Activated naive CD8-positive, alpha-beta T cell treated with anti-CD3 and anti-CD28 coated beads, Interleukin-2, amount 10 ng/mL, durations not matched to agents 7 days and 5 days (primary cell): ENCODE measurements at regions not wholly inside any gene's neighbourhood (a gene's known extent, or its start where the extent isn't known, plus 50 kb on each side); places are given as distances from the start of the nearest gene placed in this dataset.

Experiments
- ATAC-seq: fragments of 150-1000 bp; cut with Tn5 transposase; one replicate; pipeline ENCODE4 v1.10.0; 2021; ENCODE audit warnings: low read depth, moderate library complexity
- POLR2A ChIA-PET: fragments of 350-600 bp; sonication (Branson Sonifier 250); formaldehyde crosslinking; loops from one replicate; lab custom pipeline; 2021; ENCODE audit warnings: antibody characterized with exemption; lab: Charles Lee
- DNase-seq: peaks from one replicate; pipeline ENCODE4 v3.0.0; 2021
- H3K27ac Mint-ChIP-seq: one replicate; pipeline ENCODE4 v1.8.0; 2022; ENCODE audit warnings: mild to moderate bottlenecking, mixed read lengths
- H3K27me3 Mint-ChIP-seq: one replicate; pipeline ENCODE4 v1.8.0; 2022; ENCODE audit warnings: mild to moderate bottlenecking, moderate library complexity, mixed read lengths
- H3K36me3 Mint-ChIP-seq: one replicate; pipeline ENCODE4 v1.8.0; 2021; ENCODE audit warnings: mild to moderate bottlenecking, mixed read lengths
- H3K4me1 Mint-ChIP-seq: one replicate; pipeline ENCODE4 v1.8.0; 2021; ENCODE audit warnings: mixed read lengths
- H3K4me3 Mint-ChIP-seq: one replicate; pipeline ENCODE4 v1.8.0; 2022; ENCODE audit warnings: mild to moderate bottlenecking, moderate library complexity, mixed read lengths
- H3K9me3 Mint-ChIP-seq: one replicate; pipeline ENCODE4 v1.8.0; 2021; ENCODE audit warnings: mixed read lengths

- H3K4me3 Mint-ChIP-seq = no peak overlapping the region
- no peak for DNase-seq
- no peak overlapping the region for H3K27ac Mint-ChIP-seq
- POLR2A ChIA-PET = no interaction called here
- peaks cover 4% of the 10 kb centered on the region for H3K36me3 Mint-ChIP-seq
- ATAC-seq = no peak
- no peaks in the 10 kb centered on the region for H3K27me3 Mint-ChIP-seq
- peaks cover 28% of the 10 kb centered on the region for H3K4me1 Mint-ChIP-seq
- peaks cover 8% of the 10 kb centered on the region for H3K9me3 Mint-ChIP-seq
Measured at GRCh38 chr6:45743028-45743615, 272.5 kb downstream of the CLIC5 start.

- peaks cover 6% of the 10 kb centered on the region for H3K9me3 Mint-ChIP-seq
- POLR2A ChIA-PET = no interaction called here
- DNase-seq (no peak), ATAC-seq (no peak)
- peaks cover 4% of the 10 kb centered on the region for H3K36me3 Mint-ChIP-seq
- H3K4me3 Mint-ChIP-seq = no peak overlapping the region
- H3K27me3 Mint-ChIP-seq = no peaks in the 10 kb centered on the region
- peaks cover 33% of the 10 kb centered on the region for H3K4me1 Mint-ChIP-seq
- H3K27ac Mint-ChIP-seq = no peak overlapping the region
Measured at GRCh38 chr6:45742591-45742990, 273.1 kb downstream of the CLIC5 start.

GRCh38 chr6:45741437-45742171 lies 274.1 kb downstream of the CLIC5 start:
- Mint-ChIP-seq H3K27ac (peak overlapping the region; percentile 69), H3K36me3 (peaks cover 2% of the 10 kb centered on the region), H3K9me3 (peaks cover 2% of the 10 kb centered on the region), H3K4me3 (peak overlapping the region; percentile 23), H3K4me1 (peaks cover 40% of the 10 kb centered on the region), H3K27me3 (no peaks in the 10 kb centered on the region)
- POLR2A ChIA-PET = no interaction called here
- DNase-seq = no peak
- peak; percentile 45 for ATAC-seq

- POLR2A ChIA-PET = no interaction called here
- ATAC-seq (no peak), DNase-seq (no peak)
- Mint-ChIP-seq H3K9me3 (no peaks in the 10 kb centered on the region), H3K27me3 (no peaks in the 10 kb centered on the region), H3K4me1 (peaks cover 44% of the 10 kb centered on the region), H3K27ac (no peak overlapping the region), H3K36me3 (no peaks in the 10 kb centered on the region), H3K4me3 (no peak overlapping the region)
Measured at GRCh38 chr6:45739058-45739457, 276.6 kb downstream of the CLIC5 start.

- H3K27ac Mint-ChIP-seq = peak overlapping the region; percentile 41
- POLR2A ChIA-PET = no interaction called here
- no peaks in the 10 kb centered on the region for H3K9me3 Mint-ChIP-seq
- peak overlapping the region; percentile 42 for H3K4me3 Mint-ChIP-seq
- H3K27me3 Mint-ChIP-seq = no peaks in the 10 kb centered on the region
- peaks cover 45% of the 10 kb centered on the region for H3K4me1 Mint-ChIP-seq
- ATAC-seq = no peak
- no peak for DNase-seq
- no peaks in the 10 kb centered on the region for H3K36me3 Mint-ChIP-seq
Measured at GRCh38 chr6:45738057-45738455, 277.6 kb downstream of the CLIC5 start.

GRCh38 chr6:45737331-45738056 lies 278.2 kb downstream of the CLIC5 start:
- ATAC-seq = peak; percentile 58
- H3K27ac Mint-ChIP-seq = peak overlapping the region; percentile 41
- no peaks in the 10 kb centered on the region for H3K27me3 Mint-ChIP-seq
- no peaks in the 10 kb centered on the region for H3K36me3 Mint-ChIP-seq
- H3K4me3 Mint-ChIP-seq = peak overlapping the region; percentile 42
- no peaks in the 10 kb centered on the region for H3K9me3 Mint-ChIP-seq
- no peak for DNase-seq
- POLR2A ChIA-PET = interaction anchor here (0.7 kb wide), 1 partner anchor 252 kb away, joined by 3 read pairs; no protein-coding TSS in a partner anchor
- peaks cover 44% of the 10 kb centered on the region for H3K4me1 Mint-ChIP-seq

- H3K4me3 Mint-ChIP-seq = no peak overlapping the region
- ATAC-seq = no peak
- peaks cover 34% of the 10 kb centered on the region for H3K4me1 Mint-ChIP-seq
- POLR2A ChIA-PET = no interaction called here
- no peak overlapping the region for H3K27ac Mint-ChIP-seq
- no peaks in the 10 kb centered on the region for H3K9me3 Mint-ChIP-seq
- H3K27me3 Mint-ChIP-seq = no peaks in the 10 kb centered on the region
- DNase-seq = no peak
- H3K36me3 Mint-ChIP-seq = no peaks in the 10 kb centered on the region
Measured at GRCh38 chr6:45736134-45736533, 279.5 kb downstream of the CLIC5 start.

- ATAC-seq = no peak
- no peaks in the 10 kb centered on the region for H3K27me3 Mint-ChIP-seq
- no peak overlapping the region for H3K4me3 Mint-ChIP-seq
- peaks cover 2% of the 10 kb centered on the region for H3K36me3 Mint-ChIP-seq
- H3K4me1 Mint-ChIP-seq = peaks cover 17% of the 10 kb centered on the region
- H3K27ac Mint-ChIP-seq = no peak overlapping the region
- H3K9me3 Mint-ChIP-seq = no peaks in the 10 kb centered on the region
- no peak for DNase-seq
- POLR2A ChIA-PET = no interaction called here
Measured at GRCh38 chr6:45732731-45733130, 282.9 kb downstream of the CLIC5 start.

- H3K27ac Mint-ChIP-seq = no peak overlapping the region
- no peak for ATAC-seq
- peaks cover 4% of the 10 kb centered on the region for H3K4me1 Mint-ChIP-seq
Measured at GRCh38 chr6:45730232-45730631, 285.4 kb downstream of the CLIC5 start.

GRCh38 chr6:45728674-45729073 lies 287.0 kb downstream of the CLIC5 start:
- no peak for ATAC-seq
- Mint-ChIP-seq H3K27me3 (no peaks in the 10 kb centered on the region), H3K9me3 (no peaks in the 10 kb centered on the region), H3K27ac (no peak overlapping the region), H3K36me3 (peaks cover 2% of the 10 kb centered on the region), H3K4me1 (peaks cover 3% of the 10 kb centered on the region), H3K4me3 (no peak overlapping the region)
- no peak for DNase-seq
- POLR2A ChIA-PET = no interaction called here

More at GRCh38 chr6:45730232-45730631, 285.4 kb downstream of the CLIC5 start:
- Mint-ChIP-seq H3K27me3 (no peaks in the 10 kb centered on the region), H3K4me3 (no peak overlapping the region), H3K36me3 (peaks cover 2% of the 10 kb centered on the region), H3K9me3 (no peaks in the 10 kb centered on the region)
- no peak for DNase-seq
- POLR2A ChIA-PET = no interaction called here

GRCh38 chr6:45727819-45728449 lies 287.7 kb downstream of the CLIC5 start:
- ATAC-seq (no peak), DNase-seq (no peak)
- Mint-ChIP-seq H3K27me3 (no peaks in the 10 kb centered on the region), H3K27ac (no peak overlapping the region), H3K4me3 (no peak overlapping the region), H3K4me1 (peaks cover 2% of the 10 kb centered on the region), H3K9me3 (peaks cover 1% of the 10 kb centered on the region), H3K36me3 (peaks cover 2% of the 10 kb centered on the region)
- POLR2A ChIA-PET = no interaction called here

- Mint-ChIP-seq H3K27me3 (no peaks in the 10 kb centered on the region), H3K27ac (no peak overlapping the region), H3K4me1 (no peaks in the 10 kb centered on the region), H3K4me3 (no peak overlapping the region), H3K9me3 (peaks cover 4% of the 10 kb centered on the region), H3K36me3 (peaks cover 3% of the 10 kb centered on the region)
- no peak for DNase-seq
- POLR2A ChIA-PET = no interaction called here
- ATAC-seq = no peak
Measured at GRCh38 chr6:45727228-45727627, 288.4 kb downstream of the CLIC5 start.

- POLR2A ChIA-PET = no interaction called here
- Mint-ChIP-seq H3K36me3 (peaks cover 3% of the 10 kb centered on the region), H3K4me1 (no peaks in the 10 kb centered on the region), H3K9me3 (peaks cover 4% of the 10 kb centered on the region), H3K27ac (no peak overlapping the region), H3K27me3 (no peaks in the 10 kb centered on the region), H3K4me3 (no peak overlapping the region)
- ATAC-seq (no peak), DNase-seq (no peak)
Measured at GRCh38 chr6:45726444-45726843, 289.2 kb downstream of the CLIC5 start.
